NCI-H460 (cell line): ENCODE measurements at regions not wholly inside any gene's neighbourhood (a gene's known extent, or its start where the extent isn't known, plus 50 kb on each side); places are given as distances from the start of the nearest gene placed in this dataset.

Experiments
- DNase-seq: peaks from one replicate; pipeline ENCODE4 v3.0.0-alpha.2; 2016; ENCODE audit warnings: low read depth; ENCODE audit errors: extremely low read depth

DNA sequence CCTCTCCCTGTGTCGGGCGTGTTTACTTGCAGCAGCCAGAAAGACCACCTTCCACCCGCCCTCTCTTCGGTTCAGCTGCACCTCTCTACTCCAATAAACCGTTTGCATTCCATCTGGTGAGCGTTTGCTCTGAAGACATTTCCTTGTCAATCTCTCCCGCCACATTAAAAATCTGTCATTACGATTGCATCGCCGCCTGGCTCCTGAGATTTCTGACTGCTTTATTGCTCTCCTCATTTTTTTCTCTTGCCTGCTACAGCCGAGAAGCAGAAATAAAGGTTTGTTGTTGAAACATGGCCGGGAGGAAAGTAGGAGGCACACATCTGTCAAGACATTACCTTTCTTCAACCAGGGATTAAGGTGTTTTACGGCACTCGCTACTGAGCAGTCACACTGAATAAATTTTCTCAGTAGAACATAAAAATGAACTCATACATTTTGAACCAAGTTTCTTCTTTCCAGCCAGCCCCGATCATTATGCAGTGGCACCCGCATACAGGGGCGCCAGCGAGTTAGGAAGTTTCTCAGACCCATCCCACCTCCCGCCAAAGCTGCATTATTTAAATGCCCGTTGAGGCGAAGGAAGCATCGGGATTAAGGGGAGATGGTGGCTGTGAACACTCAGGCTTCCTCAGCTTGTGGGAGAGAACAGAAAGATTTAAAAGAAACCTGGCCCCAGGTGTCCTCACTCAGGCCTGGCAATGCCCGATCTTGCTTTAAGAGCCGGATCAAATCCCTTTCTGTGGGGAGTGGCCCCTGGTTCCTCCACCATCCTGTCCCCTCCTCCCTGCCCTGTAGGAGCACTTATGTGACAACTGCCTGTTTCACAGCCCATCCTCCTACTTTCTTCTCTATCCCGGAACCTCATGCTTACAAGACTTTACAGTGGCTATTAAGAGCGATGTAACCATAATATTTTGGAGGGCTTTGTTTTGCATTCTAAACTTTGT, 1108.9 kb downstream of the BCL11B start:
- DNase-seq: no peak

DNA sequence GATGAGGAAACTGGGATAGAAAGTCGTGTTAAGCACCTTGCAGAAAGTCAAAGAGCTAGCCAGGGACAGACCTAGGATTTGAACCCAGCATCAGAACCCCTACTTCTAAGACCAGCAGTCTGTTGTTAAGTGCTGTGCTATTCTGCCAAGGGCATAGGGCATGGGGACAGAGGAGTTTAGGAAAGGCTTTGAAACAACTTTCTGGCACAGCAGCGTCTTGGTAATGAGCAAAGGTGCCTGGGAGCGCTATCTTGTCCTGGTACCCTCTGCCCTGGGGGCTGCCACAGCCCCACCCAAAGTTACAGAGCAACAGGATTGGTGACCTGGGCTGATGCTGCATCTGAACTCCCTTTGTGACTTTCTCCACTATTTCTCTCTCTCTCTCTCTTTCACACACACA, 1108.1 kb downstream of the BCL11B start:
- no peak for DNase-seq

DNA sequence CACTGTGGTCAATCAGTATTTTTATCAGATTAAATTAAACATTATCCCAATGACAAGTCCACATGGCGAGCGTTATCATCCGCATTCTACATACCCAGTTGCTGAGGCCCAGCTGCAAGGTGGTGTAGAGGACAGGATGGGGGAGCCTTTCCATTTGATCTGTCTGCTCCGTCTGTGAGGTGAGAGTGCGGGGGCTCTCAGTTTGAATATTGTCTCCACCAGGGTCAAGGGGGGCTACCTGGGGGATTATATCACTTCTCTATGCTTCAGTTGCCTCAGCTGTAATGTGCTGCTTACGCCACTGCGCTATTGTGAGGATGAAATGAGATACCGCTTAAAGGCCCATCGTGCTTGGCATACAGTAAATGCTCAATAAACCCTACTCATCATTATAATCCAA, 1106.0 kb downstream of the BCL11B start:
- no peak for DNase-seq

DNA sequence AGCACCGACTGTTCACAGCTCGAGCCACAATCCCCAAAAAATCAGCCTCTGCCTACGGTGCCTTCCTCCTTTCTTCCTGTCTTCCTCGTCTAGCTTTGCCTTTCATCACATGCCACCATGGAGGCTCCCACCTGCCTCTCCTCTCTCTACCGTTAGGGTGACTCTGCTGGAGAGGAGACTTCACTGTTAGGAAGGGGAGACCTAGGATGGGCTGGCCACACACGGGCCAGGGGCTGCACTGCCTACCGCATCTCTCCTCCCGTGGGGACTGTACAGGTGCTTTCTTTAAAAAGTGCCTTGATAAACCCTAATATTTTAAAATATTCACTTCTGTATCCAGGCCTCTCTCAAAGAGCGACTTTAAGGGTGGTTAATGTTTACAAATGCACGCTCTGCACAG, 1104.7 kb downstream of the BCL11B start:
- DNase-seq: no peak

DNA sequence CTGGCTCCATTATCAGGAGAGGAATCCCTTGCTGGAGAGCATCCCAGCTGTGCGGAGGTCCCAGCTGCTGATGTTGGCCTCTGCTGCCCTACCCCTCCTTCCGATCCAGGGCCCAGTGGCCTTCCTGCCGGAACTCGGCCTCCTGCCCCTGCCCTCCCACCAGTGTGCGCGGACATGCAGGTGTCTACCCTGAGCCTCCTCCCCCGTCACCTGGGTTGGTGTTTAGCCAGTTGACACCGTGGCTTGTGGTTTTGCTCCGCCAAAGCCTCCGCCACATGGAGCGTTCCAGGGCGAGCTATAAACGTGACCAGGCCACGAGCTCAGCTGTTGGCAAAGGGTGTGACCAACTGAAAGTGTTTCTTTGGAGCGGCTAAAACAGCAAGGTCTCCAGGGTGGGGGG, 1104.3 kb downstream of the BCL11B start:
- DNase-seq: no peak

DNA sequence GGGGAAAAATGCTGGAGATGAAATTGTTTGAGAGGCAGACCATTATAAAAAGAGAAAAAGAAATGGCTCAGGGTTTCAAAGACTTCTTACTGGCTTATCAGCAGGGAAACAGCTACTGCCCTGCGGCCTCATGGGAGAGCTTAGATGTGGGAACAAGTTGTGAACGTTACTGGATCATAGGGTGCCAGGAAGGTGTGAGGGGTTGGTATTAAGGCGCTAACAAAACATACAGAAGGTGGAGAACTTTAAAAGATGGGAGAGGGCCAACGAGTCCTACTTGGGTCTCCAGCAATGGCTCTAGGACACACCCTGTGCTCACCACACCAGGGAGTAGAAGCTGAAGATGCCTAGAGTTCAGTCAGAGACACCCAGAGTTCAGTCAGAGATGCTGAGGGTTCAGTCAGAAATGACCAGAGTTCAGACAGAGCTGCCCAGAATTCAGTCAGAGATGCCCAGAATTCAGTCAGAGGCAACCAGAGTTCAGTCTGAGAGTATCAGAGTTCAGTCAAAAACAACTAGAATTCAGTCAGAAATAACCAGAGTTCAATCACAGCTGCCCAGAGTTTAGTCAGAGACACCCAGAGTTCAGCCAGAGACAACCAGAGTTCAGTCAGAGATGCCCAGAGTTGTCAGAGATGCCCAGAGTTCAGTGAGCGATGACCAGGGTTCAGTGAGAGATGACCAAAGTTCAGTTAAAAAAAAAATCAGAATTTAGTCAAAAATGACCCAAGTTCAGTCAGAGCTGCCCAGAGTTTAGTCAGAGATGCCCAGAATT, 1103.6 kb downstream of the BCL11B start:
- no peak for DNase-seq

DNA sequence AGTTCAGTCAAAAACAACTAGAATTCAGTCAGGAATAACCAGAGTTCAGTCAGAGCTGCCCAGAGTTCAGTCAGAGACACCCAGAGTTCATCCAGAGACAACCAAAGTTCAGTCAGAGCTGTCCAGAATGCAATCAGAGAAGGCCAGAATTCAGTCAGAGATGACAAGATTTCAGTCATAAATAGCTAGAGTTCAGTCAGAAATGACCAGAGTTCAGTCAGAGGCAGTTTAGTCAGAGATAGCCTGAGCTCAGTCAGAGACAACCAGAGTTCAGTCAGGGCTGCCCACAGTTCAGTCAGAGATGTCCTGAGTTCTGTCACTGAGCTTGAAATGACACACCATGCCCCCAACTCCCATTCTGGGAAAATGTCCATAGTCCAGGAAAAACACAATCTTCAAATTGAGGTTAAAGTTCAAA, 1102.8 kb downstream of the BCL11B start:
- no peak for DNase-seq

DNA sequence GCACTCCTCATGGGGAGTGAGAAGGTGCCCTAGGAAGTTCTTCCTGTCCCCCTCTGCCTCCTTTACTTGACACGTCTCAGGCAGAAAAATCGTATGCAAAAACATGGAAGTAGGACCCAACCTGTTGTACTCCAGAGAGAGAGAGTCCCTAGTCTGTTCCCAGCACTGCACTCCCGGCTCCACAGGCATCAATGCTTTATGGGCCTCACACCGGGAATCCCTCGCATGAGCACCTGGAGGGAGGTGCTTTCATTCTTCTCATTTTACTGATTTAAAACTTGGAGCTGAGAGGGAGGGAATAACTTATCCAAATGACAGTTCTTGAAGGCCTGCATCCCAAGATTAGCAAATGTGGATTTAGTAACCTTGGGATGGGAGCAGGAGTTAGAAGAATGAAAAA, 1101.4 kb downstream of the BCL11B start:
- no peak for DNase-seq

DNA sequence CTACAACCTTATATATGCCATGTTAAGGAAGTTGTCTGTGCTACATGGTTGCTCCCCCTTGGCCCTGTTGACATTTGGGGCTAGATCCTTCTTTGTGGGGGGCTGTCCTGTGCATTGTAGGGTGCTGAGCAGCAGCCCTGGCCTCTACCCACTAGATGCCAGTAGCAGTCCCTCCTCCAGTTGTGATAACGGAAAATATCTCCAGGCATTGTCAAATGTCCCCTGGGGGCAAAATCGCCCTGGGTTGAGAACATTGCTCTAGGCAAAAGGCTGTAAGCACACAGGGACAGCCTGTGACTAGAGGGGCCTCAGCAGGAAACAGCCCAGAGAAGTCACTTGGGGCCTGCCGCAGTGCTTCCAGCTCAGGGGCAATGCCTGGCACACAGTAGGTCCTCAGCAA, 1100.3 kb downstream of the BCL11B start:
- DNase-seq: no peak

DNA sequence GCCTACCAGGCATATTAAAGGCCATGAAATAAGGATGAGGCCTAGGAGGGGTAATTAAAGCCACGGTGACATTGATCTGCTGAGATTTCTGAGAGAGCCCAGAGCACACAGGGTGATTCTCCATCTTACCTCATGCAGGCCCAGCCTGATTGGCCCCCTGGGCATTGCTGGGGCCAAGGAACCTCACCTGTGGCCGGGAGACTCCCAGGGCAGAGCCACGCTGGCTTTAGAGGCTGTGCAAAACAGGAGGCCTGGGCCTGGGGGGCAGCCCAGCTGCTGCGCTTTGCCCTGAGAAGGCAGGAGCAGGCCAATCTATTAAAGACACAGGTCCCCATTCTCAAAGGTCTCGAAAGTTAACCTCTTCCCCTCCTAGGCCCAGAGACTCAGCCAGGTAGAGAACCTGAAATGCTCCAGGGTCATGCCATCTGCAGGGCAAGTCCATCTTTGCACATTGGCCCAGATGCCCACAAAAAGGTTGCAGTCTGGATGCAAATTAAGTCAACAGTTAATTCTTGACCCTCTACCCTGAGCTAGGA, 1099.7 kb downstream of the BCL11B start:
- DNase-seq: no peak

DNA sequence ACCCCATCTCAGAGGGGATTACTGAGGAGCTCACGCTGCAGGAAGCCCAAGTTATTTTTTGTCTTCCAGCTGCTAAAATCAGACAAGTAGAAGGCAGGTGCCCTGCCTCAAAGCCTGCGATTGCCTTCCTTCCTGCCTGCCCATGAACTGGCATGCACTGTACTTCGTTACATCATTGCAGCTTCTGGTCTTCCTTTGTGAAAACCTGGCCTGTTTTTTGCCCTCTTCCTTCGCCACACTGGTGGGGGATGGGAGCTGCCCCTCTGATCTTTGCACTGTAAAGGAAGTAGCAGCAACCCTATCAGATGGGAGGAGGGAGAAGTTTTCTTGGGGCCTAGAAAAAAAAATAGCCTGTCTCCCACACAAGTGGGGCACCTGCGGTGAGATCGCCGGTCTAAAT, 1098.7 kb downstream of the BCL11B start:
- DNase-seq: no peak

DNA sequence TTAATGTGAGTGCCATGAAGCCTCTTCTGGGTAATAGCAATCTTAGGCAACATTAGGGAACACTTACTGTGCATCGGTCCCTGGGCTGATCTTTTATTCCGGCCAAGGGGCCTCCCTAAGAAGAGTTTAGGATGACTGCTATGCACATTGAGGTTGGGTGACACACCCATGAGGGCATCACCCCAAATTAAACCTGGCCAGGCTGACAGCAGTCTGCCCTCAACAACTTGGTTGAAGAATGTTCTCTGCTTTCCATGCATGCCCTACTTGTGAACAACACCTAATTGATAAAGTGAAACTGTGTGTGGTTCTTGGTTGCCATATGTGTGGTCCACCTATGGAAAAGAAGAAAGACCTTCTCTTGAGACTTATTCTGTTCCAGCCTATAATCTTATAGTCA, 1098.0 kb downstream of the BCL11B start:
- DNase-seq: no peak

DNA sequence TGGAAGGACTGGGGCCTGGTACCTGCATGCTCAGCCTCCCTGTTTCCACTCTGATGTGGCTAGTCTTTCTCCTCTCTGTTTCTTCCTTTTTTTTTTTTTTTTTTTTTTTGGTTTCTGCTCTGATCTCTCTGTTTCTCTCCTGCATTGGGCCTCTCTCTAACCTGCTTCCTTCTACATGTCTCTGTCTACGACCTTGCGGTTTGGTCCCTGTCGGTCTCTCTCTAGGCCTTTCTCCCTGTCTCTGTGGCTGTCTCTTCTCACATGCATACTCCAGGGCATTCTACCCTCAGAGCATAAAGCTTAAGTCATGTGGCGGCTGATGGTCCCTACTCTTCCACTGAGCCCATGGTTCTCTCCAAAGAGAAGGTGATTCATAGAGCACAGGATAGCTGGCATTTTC, 1096.6 kb downstream of the BCL11B start:
- no peak for DNase-seq

DNA sequence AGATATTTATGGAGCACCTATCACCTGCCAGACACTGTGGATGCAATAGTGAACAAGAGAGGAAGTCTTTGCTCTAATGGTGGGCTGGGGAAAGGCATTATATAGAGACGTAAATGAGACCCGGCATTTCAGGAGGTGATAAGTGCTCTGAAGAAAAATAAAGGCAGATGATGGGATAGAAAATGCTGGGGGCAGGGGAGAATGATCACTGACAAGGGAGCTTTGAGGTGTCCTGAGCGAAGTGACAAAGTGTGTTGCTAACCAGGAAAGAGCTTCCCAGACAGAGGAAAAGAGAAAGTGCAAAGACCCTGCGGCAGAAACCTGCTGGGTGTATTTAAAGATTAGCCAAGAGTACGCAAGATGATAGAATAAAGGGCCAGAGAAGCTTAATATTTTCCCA, 1096.1 kb downstream of the BCL11B start:
- no peak for DNase-seq

DNA sequence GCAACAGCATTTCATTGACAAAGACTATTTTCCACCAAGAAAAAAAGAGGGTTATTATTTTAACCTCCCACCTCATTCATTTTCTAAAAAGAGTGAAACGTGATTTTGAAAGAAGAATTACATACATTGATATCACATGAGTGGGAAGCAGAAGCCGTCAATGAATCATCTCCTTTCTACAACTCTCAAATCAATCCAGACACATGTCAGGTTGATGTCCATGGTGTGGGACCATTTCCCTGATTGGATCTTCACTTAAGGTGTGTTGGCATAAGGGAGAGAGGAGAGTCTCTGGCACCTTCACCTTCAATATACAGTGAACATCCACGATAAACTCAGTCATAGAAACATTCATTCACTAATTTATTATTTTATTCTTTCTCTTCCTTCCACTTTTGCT, 1095.1 kb downstream of the BCL11B start:
- DNase-seq: no peak

DNA sequence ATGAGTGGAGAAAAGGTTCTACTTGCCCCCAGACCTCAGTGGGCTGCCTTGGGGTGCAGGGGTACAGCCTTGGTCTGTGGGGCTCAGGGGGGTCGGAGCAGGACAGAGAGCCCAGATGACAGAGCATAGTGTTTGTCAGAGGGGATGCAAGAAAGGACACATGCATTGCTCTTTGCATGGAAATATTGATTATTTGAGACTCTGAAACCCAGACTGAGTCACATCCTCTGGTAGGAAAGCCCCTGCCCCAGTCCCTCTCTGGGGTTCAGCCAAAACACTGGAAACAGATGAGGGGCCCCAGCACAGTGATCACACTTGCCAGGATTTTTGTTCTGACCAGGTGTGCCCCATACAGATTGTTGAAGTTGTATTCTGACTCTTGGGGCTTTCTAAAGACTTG, 1094.4 kb downstream of the BCL11B start:
- no peak for DNase-seq

DNA sequence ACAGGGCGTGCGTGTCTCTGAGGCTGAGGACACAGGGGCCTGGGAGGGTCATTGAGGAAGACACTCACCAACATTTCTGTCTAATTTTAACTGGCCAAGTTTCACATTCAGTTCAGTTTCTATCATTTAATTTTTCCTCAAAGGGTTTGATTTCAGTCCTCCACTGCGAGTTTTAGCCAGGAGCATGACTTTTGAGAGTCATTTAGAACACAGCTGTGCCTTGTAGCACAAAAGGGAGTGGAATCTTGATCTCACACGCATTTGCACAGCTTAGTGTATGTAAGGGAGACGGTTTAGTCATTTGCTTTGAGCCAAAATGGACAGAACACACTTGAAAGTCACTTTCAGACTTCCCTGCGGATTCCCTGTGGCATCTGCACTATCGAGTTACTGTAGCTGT, 1090.8 kb downstream of the BCL11B start:
- DNase-seq: no peak

DNA sequence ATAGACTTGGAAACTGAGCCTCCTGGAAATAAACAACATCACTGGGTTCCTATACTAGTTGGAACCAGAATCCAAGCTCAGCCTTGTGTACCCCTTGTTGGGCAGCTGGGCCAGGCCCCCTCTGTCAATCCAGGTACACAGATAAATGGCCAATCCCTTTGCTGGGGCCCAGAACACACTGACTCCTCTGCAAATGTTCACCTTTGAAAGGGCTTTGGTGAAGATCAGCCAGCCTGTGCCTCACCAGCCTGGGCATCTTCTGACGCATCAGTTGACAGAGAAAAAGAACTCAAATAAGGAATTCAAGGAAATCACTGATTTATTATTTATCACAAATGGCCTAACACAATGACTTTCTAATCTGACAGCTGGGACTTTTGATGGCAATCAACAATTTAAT, 1090.2 kb downstream of the BCL11B start:
- DNase-seq: no peak

DNA sequence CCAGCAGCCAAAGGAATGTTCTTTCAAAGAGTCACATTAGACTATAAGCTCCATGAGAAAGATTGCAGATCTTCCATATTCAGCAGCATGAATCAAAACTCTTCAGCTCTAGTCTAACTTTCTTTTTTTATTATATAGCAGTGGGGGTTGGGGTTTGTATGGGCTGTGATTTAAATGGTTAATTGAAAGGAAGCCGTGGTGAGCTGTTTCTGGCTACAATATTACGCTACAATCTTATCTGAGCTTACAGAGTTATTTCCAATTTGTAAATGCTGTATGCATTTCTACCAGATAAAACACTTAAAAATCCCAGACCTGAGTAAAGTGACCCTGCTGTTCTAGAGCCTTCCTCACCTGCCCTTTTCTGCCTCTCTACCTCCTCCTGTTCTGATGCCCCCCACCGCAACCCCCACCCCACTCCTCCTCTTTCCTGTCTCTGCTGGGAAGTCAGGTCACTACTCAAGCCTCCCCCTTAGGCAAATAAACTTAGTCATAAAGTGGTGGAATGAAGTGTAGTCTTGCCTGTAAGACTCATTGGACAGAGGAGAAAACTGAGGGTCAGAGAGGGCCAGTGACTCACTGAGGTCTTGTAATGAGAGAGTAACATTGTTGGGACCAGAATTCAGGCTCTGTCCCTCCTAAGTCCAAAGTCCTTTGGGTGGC, 1089.5 kb downstream of the BCL11B start:
- no peak for DNase-seq

DNA sequence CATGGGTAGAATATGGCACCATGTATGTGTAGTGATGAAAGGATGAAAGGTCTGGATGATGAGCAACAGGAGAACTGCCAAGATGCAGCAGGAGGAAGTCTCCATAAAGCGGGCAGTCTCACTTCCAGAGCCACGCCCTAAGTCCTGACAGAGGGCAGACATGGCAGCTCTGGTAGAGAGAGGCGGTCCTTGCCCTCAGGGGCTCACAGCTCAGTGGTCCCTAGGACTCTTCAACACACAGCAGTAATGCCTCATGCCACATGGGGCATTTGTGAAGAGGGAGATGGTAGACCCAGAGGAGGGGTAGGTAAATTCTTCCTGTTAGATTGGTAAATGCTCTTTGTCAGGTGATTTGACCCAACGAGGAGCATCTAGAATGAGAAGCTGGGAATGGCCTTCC, 1088.4 kb downstream of the BCL11B start:
- DNase-seq: no peak

DNA sequence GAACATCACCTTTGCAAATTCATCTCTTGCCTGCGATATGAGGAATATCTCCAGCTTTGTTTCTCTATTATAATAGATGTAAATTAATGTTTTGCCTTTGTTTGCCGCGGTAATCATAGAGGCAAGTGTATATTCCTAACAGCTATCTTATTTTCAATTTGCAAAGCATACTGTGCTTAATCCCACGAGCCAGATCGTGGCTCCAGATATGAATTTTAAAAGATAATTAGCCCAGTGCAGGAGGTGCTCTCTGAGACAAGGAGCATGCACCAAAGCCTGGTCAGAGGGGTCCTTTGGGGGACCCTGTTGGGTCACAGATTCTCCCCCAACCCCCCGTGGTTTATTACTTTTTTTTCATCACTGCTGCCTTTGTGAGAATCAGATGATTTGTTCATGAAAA, 1087.5 kb downstream of the BCL11B start:
- DNase-seq: no peak
